ENCODE measurements at regions not wholly inside any gene's neighbourhood (a gene's known extent, or its start where the extent isn't known, plus 50 kb on each side); places are given as distances from the start of the nearest gene placed in this dataset.

DNA sequence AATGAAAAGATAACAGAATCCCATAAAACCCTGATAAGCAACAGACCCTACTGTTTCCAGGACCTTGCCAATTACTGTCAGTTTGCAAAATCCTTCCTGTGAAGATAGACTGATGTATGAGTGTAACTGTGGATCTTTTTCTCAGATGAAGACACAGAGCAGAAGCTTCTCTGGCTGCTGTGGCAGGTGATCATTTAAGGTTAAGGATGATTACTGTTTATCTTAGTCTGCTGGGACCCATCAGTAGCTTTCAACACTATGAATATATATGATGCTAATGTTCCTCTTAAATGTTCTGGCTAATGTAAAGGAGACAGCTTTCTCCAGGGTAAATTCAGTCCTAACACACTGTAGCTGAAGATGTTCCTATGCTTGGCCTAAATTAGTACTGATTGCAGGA lies 56.0 kb upstream of the CTTNBP2 start:
- no peak for DNase-seq

DNA sequence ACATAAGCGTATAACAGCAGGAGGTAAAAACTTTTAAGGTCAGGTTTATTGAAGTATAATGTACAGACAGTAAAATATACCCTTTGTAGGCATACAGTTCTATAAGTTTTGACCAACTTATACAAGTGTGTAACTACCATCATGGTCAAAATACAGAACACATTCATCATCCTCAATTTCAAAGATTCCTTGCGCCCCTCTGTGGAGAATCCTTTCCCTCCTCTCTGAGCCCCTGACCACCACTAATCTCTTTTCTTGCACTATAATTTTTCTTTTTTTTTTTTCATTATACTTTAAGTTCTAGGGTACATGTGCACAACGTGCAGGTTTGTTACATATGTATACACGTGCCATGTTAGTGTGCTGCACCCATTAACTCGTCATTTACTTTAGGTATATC lies 58.1 kb upstream of the CTTNBP2 start:
- DNase-seq, result no peak

DNA sequence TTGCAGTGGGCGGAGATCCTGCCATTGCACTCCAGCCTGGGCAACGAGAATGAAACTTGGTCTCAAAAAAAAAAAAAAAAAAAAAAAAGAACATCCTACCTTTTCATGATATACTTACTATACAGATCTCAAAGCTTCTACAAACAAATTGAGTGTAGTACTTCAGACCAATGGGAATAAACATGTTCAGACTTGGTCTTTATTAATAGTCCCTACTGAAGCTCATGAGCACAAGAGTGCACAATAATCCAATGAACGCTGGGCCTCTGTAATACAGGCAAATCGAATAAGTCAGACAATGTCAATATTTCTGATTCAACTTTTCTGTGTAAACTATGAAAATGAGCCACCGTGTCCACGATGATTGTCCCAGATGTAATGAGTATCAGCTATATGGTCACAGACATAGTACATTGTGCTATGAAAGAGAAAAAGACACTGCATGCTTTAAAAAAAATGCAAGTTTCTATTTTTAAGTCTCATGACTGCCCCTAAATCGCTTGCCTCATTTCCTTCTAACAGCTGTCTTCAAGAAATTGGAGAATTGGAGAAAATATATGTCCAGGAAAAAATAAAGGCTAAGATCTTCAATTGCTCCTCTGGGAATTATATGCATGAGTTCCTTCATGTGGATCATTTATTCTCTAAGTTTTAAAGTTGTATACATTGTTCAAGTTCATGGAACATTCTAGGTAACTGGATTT lies 64.0 kb upstream of the CTTNBP2 start:
- no peak for DNase-seq

GRCh38 chr7:117937753-117938483 lies 64.7 kb upstream of the CTTNBP2 start:
- DNase-seq, result no peak

DNA sequence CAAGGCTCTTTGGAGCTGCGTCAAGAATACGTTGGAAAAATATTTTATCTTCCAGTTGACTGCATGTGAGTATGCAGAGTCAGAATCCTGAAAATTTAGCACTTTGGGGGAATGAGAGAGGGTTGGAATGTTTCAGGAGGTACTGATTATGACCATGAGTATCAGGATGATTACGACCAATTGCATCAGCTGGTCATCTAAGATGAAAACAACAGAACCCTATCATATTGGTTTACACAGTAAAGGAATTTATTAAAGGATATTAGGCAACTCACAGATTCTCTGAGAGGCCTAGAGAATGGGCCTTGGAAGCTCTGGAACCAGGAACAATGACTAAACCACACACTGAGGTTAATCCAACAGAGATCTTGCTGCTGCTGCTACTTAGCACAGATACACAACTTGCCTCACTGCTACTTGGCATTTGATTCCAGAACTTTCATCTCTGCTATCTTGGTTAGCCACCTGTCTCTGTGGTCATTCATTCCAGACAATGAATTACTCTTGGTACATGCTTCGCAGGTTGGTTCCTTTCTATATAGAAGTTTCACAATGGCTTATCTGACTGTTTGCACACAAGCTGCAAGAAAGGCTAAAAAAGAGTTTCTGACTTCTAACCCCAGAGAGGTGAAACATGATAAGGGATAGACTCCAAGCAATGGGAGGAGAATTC lies 68.0 kb upstream of the CTTNBP2 start:
- no peak for DNase-seq

- DNase-seq, result no peak
These were observed 69.5 kb upstream of the CTTNBP2 start for GRCh38 chr7:117942780-117943179.

GRCh38 chr7:117944886-117945285 lies 71.6 kb upstream of the CTTNBP2 start:
- DNase-seq, result no peak

- DNase-seq, result no peak
These were observed 73.0 kb upstream of the CTTNBP2 start for GRCh38 chr7:117946151-117946633.

DNA sequence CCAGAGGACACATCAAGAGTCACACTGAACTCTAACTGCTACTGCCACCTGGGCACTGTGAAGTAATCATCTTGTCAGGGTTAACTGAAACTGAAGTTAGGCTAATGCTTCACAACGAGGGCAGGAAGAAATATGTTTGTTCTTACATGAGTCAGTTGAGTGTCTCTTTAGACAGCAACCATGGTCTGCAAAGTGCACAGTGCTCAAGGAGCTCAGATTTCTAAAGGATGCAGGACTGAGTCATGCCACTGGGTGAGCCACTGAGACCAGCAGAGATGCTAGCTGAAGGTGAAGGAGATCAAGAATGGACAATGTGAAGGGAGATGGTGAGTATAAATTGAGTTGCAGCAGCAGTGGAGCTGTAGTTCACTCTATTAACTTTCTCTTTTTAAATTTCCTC lies 76.0 kb upstream of the CTTNBP2 start:
- no peak for DNase-seq

DNA sequence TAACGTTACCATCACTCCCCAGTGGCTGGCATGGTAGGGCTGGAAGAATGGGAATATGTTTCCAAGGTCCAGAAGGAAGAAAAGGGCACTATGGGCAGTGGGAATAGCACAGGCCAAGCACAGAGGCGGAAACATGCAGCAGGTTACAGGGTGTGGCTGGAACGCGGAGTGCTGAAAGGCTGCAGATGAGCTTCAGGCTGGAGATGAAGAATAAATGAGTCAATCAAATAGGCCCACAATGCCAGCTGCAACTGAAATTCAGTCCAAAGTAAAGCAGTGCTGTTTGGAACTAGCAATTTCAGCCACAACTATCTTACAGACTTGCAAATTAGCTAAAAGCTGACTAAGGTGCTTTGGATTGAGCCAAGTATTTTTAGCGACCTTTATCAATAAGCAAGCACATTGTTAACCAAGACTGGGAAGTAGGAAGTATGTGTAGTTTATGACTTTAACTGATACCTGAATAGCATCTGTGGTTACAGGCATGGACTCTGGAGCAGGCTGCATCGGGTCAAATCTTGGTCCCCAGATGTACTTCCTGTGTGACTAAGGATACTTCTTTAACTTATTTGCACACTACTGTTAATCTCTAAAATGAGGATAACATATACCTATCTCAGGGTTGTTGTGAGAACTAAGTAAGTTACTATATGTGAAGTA lies 77.5 kb upstream of the CTTNBP2 start:
- DNase-seq, result no peak

- DNase-seq, result no peak
These were observed 78.0 kb upstream of the CTTNBP2 start for GRCh38 chr7:117951285-117951684.

GRCh38 chr7:117951691-117952280 lies 78.5 kb upstream of the CTTNBP2 start:
- DNase-seq, result no peak

GRCh38 chr7:117955046-117955445 lies 81.8 kb upstream of the CTTNBP2 start:
- DNase-seq, result no peak

GRCh38 chr7:117960351-117960750 lies 87.1 kb upstream of the CTTNBP2 start:
- no peak for DNase-seq

DNA sequence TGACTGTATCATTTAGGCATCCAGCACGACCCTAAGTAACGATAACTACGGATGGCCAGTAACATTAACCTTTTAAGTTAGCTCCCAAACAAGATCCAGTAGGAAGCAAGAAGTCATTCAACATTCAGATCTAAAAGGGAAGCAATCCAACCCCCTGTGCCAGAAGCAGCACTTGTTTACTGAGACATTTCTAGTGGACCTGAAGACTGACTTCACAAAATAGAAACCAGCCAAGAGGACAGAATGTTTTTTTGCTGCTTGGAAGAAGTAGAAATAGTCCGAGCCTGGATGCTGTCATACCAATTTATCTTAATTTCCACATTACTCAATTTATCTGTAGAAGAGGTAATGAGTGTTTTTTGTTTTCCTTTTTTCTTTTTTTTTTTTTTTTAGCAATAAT lies 88.0 kb upstream of the CTTNBP2 start:
- no peak for DNase-seq

DNA sequence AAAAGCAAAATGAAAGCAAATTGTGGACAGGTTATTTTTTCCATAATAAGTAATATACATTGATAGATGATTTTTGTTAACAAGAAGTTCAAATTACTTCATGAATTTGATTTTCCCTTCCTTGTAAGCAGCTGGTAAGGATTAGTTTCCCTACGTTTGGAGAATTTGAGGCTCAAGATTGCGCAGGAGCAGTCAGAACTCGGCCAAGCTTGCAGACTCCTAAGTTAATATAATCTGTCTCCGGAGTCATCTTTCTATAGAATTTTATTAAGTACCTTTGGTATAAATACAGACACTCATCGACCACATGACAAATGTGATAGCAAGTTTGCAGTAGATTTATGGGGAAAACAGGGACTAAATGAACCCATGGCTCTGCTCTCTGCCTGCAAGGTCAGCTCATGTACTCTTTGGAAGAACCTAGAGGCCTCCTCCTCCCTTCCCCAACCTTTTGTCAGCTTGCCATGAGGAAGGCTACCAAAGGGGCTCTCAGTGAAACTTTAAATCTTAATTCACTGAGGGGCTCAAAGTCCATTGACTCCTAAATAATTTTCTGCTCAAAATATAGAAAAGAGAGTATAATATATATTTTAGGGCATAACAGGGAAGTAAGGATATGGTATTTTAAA lies 89.2 kb upstream of the CTTNBP2 start:
- no peak for DNase-seq

DNA sequence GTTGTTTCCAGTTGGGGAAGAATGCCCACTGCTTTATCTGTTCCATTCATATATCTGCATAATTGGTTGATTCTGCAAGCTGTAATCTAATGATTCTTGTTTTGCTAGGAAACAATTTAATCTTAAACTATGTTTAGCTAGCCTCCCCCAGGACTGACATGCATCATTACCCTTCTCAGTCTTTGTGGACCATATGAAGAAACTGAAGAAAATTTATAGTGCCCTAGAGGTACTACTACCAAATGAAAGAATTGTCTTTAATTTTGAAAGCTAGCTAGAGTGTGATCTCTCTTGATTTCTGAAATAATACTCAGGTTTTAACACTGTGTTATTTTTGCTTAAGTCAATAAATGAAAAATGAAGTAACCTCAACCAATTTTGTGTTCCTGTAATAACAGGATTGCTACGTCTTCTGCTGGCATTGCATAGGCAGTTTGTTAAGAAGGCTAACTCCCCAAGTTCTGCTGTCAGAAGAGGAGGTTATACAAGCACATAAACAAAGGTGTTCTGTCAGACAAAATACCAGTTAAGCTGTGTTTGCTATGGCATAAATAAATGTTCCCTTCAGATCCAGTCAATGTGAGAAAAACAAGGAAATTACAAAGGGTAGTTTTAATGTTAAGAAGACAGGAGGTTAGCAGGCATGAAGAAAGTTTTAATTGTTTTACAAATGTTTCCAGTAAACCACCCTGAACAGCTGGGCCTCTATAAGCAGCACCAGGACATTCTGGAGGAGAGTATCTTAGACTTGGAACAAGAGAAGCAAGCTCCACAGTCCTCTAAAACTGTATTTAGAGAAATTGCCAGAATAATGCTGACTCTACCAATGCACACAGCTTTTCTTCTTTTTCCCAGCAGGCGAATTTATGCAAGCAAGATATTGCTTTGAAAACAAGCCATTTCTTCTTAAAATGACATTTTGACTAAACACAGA lies 90.3 kb upstream of the CTTNBP2 start:
- no peak for DNase-seq

DNA sequence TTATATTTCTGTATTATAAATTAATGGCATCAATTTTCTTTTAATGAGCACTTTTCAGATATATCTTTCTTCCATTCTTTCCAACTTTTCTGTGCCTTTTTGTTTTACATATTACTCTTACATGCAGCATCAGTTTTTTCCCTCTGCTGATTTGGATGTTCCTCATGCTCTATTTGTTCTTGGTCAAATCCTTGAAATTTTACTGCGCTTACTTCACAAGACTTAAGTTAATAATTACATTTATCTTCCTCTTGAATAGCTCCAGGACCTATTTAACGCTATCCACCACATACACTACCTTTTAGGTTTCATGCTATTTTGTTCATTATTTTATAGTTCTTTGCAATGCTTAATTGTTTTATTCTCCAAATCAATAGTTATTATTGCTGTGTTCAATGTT lies 97.6 kb upstream of the CTTNBP2 start:
- DNase-seq, result no peak

- DNase-seq, result no peak
These were observed 98.5 kb upstream of the CTTNBP2 start for GRCh38 chr7:117971556-117972244.

GRCh38 chr7:117972606-117973005 lies 99.4 kb upstream of the CTTNBP2 start:
- DNase-seq, result no peak

DNA sequence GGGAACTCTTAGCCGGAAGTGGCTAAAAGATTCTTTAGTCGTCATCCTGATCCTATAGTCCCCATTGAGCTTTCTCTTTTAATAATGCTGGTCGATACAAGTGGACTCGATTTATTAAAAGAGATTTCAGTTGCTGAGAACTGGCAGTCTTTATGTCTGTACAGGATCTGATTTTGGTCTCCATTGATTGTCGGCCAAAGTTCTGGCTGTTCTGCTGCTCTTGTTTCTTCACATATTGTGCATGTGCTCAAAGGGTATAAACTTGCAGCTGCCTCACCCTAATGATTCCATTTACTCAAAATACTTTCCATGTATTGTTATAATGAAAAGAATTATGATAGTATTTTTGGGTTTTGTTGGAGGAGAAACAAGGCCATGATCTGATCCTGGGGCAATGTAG lies 100.7 kb upstream of the CTTNBP2 start:
- DNase-seq, result no peak

Measured in stimulated activated CD4-positive, alpha-beta T cell treated with anti-CD3 and anti-CD28 coated beads, Interleukin-2, amount 100 ng/mL, for 24 hours (primary cell).